ENCODE measurements at regions not wholly inside any gene's neighbourhood (a gene's known extent, or its start where the extent isn't known, plus 50 kb on each side); places are given as distances from the start of the nearest gene placed in this dataset.
A peak's percentile ranks its signal among the peaks of the same experiment; 100 is the strongest.

DNA sequence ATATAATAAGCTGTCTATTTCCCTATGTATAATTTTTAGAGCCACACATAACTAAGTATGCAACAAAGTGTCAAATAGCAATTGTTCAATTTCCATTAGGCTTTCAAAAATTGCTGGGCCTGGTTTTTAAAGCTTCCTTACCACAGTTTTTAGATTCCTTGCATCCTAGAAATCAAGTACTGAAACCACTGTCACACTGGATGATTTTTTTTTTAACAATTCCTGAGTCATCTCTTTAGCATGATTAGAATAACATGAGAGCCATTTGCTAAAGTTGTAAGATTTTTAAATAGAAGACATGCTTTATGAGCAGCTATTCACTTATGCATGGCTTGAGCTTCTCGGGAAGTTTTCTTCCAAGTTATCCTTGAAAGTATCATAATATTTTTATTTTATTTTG, 319.5 kb upstream of the NXPH2 start:
- no peak for DNase-seq

DNA sequence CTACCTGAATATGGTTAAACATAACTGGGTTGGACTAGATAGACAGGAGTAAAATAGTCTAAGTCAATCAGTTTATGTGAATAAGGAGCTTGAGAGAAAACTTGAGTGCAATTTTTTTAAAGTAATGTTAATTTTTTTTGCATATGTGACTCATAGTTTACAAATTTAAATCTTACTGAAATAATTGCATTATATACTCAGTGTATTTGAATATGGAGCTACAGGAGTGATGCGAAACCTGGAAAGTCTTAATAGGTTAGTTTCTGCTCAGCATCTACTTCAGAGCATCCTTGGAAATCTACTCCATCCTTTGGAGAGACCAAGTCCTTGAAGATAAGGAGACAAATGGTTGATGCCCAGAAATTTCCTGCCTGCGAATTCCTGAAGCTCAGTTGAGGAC, 318.8 kb upstream of the NXPH2 start:
- no peak for DNase-seq

DNA sequence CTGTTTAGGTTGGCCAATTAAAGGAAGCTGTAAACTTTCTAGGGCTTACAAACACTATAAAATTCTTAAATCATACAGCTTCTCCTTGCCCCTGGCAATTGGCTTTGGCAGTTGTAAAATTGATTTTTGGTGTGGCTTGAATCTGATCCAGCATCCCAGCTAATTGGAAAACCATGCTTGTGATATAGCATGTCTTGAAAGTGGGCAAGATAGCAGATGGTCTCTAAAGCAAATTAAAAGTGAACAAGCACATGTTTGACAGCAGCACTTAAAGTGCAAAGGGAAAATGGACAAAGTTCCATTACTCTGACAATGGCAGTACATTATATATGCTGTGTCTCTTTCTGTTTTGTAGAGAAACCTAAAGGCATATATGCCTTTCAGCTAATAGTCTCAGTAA, 302.9 kb upstream of the NXPH2 start:
- DNase-seq: no peak

DNA sequence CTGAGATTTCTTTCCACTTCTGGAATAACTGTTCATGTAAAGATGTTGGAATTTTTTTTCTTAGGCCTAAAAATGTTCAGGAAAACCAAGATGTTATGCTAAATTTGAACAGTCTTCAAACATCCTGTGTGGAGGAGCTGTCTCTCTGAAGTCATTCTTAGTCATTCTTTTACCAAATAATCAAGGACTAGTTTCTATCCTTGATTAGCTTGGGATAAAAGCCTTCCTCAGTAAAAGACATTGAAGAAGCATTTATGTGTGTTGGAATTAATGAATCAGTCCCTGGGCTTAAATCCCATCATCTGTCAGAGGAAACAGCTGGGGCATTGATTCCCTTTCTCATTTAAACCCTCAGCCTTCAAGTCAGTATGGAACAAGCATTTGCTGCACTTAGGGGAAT, 300.1 kb upstream of the NXPH2 start:
- DNase-seq: no peak

DNA sequence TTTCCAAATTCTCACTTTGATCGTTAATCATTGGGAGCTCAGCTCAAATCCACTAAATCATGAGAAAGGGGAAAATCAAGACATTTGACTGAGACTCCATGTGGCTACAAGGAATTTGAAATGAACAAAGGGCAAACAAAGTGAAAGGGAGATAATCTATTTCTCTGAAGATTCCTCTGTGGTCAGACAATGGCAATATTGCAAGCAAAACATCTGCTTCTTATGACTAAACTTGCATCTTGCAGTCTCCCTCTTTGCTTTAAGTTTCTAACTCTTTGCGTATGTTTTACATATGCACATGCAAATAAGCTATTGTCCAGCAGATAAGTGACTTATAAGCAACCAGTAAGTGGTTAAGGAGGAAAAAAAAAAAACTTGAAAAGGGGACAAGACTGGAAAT, 299.1 kb upstream of the NXPH2 start:
- no peak for DNase-seq

DNA sequence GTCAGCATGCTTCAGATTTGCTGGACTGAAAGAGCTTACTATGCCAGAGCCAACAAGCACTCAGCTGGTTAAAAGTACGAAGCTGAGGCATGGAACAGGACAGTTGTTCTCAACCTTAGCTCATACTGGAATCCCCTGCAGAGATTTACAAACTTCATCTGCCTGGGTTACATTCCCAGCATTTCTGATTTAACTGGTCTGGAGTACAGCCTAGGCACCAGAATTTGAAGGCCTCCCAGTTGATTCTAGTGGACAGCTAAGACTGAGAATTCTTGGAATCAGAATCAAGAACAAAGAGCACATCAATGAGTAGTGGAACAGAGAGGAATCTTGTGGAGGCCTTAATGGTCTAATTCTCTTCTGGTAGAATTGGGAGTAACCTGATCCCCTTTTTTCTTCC, 298.2 kb upstream of the NXPH2 start:
- no peak for DNase-seq

DNA sequence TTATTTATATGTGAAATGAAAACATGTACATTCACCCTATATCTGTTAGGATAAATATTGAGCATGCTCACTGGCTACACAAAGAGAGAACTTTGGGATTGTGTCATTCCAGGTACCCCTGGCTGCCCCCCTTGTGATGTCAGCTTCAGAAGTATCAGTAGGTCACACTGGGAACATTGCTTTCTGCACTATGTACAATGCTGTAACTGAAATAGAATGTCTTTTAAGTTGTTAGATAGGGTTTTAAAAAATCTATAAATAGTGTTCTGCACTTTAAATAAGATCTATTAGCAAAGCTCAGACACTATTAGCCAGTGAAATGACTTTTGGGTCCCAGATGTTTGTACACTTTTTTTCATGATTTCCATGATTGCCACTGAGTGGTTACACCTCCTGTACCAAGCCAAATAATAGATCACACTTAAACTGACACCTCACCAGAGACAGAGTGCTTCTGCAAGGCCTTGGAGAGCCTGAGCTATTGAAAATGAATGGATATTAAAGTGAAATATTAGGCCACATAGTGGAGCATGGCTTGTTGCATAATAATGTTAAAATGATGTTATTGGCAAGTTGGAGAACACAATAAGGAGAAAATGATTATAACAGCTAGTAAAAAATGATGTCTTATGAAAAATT, 297.0 kb upstream of the NXPH2 start:
- no peak for DNase-seq

DNA sequence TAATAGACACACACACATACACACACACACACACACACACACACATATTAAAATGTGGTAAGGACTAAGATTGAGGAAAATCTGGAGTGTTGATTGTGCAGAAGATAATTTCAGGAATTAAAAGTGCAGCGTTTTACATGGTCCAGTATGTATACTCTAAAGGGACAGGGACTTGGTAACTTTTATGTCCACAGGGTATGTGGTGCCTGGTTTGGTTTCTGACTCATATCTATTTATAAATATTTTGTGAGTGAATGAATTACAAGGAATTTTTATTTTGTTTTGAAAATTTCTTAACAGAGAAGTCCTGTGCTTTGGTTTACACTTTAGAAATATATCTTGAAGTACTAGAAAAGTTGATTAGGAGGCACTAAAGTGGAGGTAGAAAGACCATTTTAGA, 287.7 kb upstream of the NXPH2 start:
- no peak for DNase-seq

DNA sequence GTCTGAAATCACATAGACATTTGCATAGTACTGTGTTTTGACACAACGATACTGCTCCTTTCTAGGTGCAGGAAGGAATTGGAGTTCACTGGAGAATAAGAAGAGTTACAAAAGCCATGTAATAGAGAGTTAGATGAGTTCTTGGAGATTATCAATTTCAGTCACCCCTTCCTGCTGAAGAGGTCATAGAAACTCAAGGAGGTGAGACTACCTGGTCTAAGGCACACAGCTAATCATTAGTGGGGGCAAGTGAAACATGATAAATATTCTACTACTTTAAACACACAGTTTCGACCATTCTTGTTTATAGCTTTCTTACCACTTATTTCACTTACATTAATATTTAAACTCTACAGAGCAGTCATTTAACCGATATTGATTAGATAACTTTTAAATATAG, 286.9 kb upstream of the NXPH2 start:
- DNase-seq: no peak

DNA sequence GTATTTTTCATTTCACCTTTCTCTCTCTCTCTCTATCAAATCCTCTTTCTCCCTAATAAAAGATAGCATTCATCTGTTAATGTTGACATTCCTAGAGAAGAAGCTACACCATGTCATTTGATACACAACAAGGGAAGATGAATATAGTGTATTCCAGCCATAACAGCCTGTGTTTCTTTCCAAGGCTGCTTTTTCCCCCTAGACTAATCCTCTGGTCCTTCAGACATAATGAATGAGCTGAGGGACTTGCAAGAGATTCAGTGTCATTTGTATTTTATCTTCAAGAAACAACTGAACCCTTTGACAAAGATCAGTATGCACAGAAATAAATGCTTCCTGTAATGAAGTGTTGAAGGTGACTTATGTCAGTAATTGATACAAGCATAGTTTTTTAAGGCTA, 284.0 kb upstream of the NXPH2 start:
- no peak for DNase-seq

DNA sequence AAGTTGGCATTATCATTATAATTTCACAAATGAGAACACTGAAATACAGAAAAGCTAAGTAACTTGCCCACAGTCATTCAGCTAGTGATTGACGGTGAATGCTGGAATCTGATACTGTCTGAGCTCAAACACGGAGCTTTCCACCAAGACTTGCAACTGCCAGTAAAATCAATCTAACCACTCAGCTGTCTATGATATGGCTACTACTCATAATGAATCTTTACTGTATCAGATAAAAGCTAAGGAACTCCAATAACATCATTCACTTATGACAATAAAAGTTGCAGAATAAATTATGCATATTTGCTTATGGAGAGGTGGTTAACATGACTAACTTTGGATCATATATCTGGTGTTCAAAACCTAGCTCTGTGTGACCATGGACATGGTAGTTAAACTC, 279.4 kb upstream of the NXPH2 start:
- no peak for DNase-seq

DNA sequence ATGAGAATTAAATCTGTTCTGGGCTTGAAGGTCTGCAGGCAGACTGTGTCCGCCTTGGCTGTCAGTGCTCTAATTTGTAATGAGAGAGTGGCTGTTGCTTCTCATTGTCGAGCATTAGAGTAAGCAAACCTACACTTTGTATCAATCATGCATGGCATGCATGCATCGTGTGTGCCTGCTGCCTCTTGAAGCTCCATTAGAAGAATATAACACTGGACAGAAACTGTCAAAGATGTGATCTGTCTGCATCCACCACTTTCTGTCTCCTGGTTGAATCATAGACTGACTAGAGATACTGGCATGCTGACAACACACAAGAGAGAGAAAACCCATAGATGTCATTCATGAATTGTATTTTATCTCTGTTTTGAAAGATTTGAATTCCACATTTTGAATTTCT, 275.0 kb upstream of the NXPH2 start:
- no peak for DNase-seq

DNA sequence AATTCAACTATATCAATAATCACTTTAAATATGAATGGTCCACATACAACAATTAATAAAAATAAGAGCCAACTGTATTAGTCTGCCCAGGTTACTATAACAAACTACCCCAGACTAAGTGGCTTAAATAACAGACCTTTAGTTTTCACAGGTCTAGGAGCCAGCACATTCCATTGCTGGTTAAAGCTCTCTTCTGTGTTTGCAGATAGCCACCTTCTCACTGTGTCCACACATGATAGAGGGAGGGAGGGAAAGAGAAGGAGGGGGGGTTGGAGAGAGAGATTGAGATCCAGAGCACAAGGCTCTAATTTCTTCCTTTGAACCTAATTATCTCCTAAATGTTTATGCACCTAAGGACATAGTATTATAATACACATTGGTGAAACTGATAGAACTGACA, 267.8 kb upstream of the NXPH2 start:
- no peak for DNase-seq

DNA sequence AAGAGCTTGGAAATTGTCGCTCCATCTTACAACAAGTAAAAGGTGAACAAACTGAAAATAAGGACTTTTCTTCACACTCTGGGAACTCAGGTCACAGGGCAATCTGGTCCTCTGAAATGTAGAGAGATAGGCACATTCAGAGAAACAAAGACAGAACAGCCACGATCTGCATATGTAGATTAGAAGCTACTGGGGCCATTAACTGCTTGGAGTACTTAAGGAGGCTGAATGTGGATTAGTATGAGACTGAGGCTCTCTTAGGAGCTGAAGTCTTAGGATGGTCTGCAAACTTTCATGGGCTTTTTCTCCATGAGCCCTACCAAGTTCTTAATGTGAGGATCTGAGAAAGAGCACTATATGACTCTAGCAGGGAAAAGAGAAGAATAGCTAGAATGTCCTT, 265.3 kb upstream of the NXPH2 start:
- no peak for DNase-seq

DNA sequence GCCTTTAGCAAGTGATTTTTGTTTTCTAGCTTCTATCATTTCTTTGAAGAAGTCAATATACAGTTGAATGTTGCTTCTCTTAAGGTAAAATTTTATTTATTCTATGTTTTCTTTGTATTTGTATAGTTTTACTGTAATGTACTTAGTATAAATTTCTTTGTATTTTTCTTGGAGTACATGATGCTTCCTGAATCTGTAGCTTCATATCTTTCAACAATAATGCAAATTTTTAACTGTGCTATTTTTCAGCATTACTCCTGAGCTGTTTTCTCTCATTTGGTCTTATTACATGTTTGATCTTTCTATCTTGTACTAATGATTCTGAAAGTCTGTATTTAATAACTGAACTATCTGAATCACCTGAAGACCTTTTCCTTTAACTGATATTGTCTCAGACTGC, 253.9 kb upstream of the NXPH2 start:
- no peak for DNase-seq

DNA sequence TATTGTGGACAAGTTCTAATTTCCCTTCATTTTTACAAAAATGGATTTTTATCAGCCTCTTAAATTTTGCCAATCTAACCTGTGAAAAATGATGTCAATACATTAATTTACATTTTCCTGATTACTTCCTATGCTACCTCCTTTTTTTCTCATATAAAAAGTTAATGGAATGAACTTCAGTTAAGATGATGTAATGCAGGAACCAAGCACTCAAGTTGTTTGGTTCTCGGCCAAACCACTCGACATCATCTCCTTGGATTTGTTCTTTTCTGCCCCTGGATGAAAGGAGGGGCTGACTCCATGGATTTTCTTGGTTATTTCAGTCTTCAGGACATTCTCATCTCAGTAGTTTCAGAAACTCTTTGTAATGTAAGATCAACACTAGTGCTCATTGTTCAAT, 253.1 kb upstream of the NXPH2 start:
- DNase-seq: peak; percentile 2

DNA sequence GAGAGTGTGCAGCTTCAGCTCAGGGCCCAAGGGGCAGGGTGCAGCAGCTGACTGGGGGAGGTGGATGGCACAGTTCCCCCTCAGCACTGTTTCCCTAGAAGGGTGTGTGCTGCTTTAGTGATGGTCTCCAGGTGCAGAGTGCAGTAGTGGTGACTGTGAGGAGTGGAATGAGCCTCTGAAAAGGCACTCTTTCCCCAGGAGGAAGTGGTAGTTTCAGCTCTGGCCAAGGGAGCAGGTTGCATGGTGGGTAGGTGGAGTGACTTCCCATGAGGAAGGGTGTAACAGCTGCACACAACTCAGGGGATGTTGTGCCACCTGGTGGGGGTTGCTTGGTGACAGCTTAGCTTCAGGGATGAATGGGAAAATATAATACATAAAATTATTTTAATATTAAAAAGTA, 251.5 kb upstream of the NXPH2 start:
- peak; percentile 54 for DNase-seq

DNA sequence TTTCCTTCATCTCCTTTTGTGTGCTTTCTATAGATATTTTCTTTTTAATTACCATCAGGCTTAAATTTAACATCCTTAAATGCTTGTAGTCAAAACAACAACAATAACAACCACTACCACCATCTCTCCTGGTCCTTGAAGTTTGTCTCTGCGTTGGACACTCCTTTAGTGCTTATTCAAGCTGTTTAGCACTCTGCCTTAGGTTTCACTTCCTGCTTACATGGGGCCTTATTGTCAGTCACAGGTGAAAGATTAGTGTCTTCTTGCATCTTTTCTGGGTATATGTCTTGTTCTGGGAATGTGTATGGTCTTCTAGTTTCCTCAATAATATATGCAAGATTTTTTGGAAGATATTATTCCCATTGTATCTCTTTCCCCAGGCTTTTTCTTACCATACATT, 240.1 kb upstream of the NXPH2 start:
- DNase-seq: peak; percentile 20

DNA sequence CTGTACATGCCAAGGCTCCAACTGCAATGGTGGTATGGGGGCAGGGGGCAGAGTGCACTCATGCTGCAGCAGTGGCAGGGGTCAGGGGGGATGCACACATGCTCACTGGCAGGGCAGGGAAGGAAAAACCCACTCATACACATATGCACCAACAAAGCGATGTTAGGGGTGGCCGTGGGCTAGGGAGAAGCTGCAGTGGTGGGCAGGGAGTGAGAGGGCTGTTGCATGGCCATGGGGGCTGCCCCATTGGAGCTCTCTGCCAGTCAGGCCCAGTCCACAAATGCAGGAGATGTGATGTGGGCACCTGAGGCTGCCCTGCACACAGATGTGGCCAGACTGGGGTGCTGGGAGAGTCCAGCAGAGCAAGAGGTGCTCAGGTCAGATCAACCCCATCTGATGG, 238.1 kb upstream of the NXPH2 start:
- DNase-seq: no peak

DNA sequence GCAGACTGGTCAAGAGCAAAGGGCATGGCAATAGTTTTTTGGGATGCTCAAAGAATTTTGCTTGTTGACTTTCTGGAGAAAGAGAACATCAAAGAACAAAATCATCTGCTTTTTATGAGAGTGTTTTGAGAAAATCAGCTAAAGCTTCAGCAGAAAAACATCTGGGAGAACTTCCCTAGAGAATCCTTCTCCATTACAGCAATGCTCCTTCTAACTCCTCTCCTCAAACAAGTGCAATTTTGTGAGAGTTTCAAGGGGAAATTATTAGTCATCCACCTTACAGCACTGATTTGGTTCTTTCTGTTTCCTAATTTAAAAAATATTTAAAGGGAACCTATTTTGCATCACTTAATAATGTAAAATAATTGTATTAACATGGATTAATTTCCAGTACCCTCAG, 226.9 kb upstream of the NXPH2 start:
- DNase-seq: no peak

DNA sequence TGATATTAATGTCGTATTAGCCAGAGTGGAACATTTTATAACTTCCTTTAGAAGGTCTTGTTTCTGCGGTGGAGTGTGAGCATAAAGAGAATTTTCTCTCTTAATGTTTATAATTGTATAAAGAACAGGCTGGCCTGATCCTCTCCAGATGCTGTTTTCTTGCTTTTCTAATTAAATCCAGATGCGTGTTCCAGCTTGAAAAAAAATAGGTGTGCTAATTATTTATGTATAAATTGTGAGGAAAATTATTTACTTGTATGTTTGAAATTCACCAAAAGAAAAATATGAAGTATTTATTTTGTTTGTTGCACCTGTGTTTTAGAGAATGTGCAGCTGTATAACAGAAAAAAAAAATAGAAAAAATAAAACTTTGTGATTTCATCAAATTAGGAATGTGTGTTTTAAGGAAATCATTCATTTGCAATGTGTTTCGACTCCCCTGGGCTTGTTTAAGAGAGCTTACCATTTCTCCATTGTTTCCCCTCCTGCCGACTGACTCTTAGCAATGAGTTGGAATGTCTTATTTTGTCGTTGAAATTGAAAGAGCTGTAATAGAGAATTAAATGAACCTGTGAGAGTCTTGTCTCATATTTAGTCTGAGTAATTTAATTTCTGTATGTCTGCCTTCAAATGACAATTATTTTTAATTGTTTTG, 220.1 kb upstream of the NXPH2 start:
- no peak for DNase-seq

DNA sequence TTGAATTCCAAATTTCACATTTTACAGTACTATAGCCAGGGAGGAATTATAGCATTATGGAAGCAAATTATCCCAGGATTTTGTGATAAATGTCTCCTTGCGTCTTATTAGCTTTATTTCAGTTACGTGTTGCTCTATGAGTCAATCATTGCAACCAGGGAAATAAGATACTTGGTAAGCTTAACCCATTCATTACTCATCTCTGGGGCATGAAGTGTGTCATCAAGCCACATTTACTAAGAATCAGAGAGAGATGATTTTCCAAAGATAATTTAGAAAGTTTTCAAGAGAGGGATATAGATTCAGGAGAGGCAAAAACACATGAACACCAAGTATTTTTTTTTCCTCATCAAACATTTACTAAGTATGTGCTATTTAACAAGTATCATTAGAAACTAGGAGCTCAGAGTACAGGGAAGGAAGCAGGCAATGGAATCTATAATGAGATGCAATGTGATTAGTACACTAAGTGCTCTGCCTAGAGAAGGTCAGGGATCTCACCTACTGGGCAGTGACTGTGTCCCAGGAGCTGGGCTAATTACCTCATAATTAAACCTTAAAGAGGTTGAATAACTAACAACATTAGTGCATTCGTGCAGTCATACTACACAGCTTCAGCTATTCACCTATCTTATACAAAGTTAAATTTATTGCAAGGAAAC, 217.8 kb upstream of the NXPH2 start:
- no peak for DNase-seq

DNA sequence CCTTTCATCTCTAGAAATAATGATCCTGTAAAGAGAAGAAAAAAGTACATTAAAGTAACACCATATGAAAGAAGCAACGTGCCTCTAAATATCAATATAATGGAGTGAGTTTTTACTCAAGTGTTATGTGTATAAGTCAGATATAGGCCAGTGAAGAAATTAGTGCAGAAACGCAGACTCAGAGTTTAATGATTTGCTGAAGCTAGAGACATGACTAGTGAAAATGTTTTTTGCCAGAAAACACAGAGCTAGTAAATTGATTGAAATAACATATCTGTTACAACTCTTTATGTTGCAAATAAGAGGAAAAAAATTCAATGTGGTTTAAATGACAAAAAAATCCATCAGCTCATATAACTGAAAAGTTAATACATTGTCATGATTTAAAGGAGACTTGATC, 217.2 kb upstream of the NXPH2 start:
- no peak for DNase-seq

DNA sequence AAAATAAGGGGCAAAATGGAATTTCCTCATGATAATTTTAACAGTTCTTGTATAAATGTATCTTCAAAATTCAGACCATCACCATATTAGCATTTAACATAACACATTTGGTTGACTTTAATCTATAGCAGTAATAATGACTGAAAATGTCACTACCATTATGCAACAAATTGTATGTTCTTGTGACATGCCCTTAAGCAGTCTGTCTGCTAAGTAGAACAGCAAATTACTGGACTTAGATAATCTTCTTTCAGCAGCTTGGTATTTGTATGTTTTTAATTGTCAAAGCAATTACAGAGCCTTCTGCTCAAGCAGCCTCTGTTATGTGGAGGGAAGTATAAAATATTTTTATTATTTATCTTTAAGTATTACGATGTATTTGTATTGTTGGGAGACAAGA, 214.3 kb upstream of the NXPH2 start:
- no peak for DNase-seq

DNA sequence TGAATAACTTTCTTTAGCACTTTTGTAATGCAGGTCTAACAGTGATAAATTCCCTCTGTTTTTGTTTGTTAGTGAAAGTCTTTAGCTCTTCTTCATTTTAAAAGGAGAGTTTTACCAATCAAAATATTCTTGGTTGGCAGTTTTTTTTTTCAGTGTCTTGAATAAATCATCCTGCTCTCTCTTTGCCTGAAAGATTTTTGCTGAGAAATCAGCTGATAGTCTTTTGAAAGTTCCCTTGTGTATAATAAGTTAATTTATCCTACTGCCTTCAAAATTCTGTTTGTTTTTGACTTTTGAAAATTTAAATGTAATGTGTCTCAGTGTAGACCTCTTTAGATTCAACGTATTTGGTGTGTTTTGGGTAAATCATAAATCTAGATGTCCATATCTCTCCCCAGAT, 205.7 kb upstream of the NXPH2 start:
- DNase-seq: no peak
